IMR-90 (cell line): ENCODE measurements at regions not wholly inside any gene's neighbourhood (a gene's known extent, or its start where the extent isn't known, plus 50 kb on each side); places are given as distances from the start of the nearest gene placed in this dataset.
A peak's percentile ranks its signal among the peaks of the same experiment; 100 is the strongest.

Experiments used
- ATAC-seq: fragments of 200-7000 bp; cut with Tn5 transposase; 2 replicates; pipeline ENCODE4 v1.9.1; 2020; ENCODE audit warnings: low read depth, mild to moderate bottlenecking, moderate library complexity
- BruUV-seq: library from RNA; stranded (reverse); fragments of 400-500 nt; replicated peaks from 2 replicates; lab custom pipeline; 2021; lab: Mats Ljungman, UMichigan
- CTCF ChIA-PET: fragments of 300-600 bp; formaldehyde crosslinking; extraction: SDS; loops from one replicate; lab custom pipeline; 2021; ENCODE audit warnings: antibody characterized with exemption; lab: Yijun Ruan, JAX
- POLR2A ChIA-PET: fragments of 300-600 bp; sonication (Branson Sonifier 250); formaldehyde crosslinking; loops from one replicate; lab custom pipeline; 2022; ENCODE audit warnings: antibody characterized with exemption; ENCODE audit not compliant: unreplicated experiment; lab: Charles Lee
- DNase-seq: peaks from one replicate; pipeline ENCODE4 v3.0.0; 2013
- H2AFZ ChIP-seq: replicated peaks from 2 replicates; pipeline ENCODE3; 2013; ENCODE audit warnings: low read length, mild to moderate bottlenecking; ENCODE audit not compliant: poor library complexity
- H2AK5ac ChIP-seq: 2 replicates; pipeline ENCODE4 v1.6.1; 2013; ENCODE audit warnings: low read depth, low read length, inconsistent platforms
- H2AK9ac ChIP-seq: replicated peaks from 2 replicates; pipeline ENCODE3; 2013; ENCODE audit warnings: mild to moderate bottlenecking, low read depth, low read length, moderate library complexity; ENCODE audit not compliant: poor library complexity
- H2BK120ac ChIP-seq: 2 replicates; pipeline ENCODE4 v1.6.1; 2013; ENCODE audit warnings: low read depth, low read length, inconsistent platforms
- H2BK15ac ChIP-seq: 3 replicates; pipeline ENCODE4 v1.6.1; 2013; ENCODE audit warnings: low read depth, low read length, inconsistent platforms
- H2BK20ac ChIP-seq: 2 replicates; pipeline ENCODE4 v1.6.1; 2013; ENCODE audit warnings: low read depth, mild to moderate bottlenecking, inconsistent platforms, low read length, moderate library complexity
- H2BK5ac ChIP-seq: 2 replicates; pipeline ENCODE4 v1.6.1; 2013; ENCODE audit warnings: mild to moderate bottlenecking, low read depth, low read length, inconsistent platforms; ENCODE audit not compliant: poor library complexity, severe bottlenecking
- H3K14ac ChIP-seq: replicated peaks from 2 replicates; pipeline ENCODE4 v1.6.1; 2013; ENCODE audit warnings: low read depth, low read length, inconsistent platforms
- H3K18ac ChIP-seq: 2 replicates; pipeline ENCODE4 v1.6.1; 2013; ENCODE audit warnings: low read depth, low read length, control low read depth
- H3K23ac ChIP-seq: 2 replicates; pipeline ENCODE4 v1.6.1; 2013; ENCODE audit warnings: low read depth, low read length, inconsistent platforms
- H3K27ac ChIP-seq: 2 replicates; pipeline ENCODE4 v1.5.1; 2013; ENCODE audit warnings: mild to moderate bottlenecking, control low read depth, low read length; ENCODE audit not compliant: insufficient read depth
- H3K27me3 ChIP-seq: 2 replicates; pipeline ENCODE4 v1.6.1; 2013; ENCODE audit warnings: low read length; ENCODE audit not compliant: control insufficient read depth, insufficient read depth
- H3K36me3 ChIP-seq: 2 replicates; pipeline ENCODE4 v1.6.1; 2013; ENCODE audit warnings: low read length, mixed read lengths; ENCODE audit not compliant: control insufficient read depth, insufficient read depth
- H3K4ac ChIP-seq: 2 replicates; pipeline ENCODE4 v1.6.1; 2013; ENCODE audit warnings: low read depth, low read length, inconsistent platforms
- H3K4me1 ChIP-seq: 2 replicates; pipeline ENCODE4 v1.6.1; 2013; ENCODE audit warnings: low read length, mixed read lengths; ENCODE audit not compliant: control insufficient read depth, insufficient read depth
- H3K4me2 ChIP-seq: 2 replicates; pipeline ENCODE4 v1.6.1; 2013; ENCODE audit warnings: low read depth, mild to moderate bottlenecking, control low read depth, low read length, moderate library complexity
- H3K4me3 ChIP-seq: 2 replicates; pipeline ENCODE4 v1.5.1; 2013; ENCODE audit warnings: low read depth, mild to moderate bottlenecking, control low read depth, low read length, moderate library complexity; ENCODE audit not compliant: insufficient read depth
- H3K56ac ChIP-seq: 2 replicates; pipeline ENCODE4 v1.6.1; 2013; ENCODE audit warnings: low read length, inconsistent platforms; ENCODE audit not compliant: insufficient read depth; ENCODE audit errors: extremely low read depth
- H3K79me1 ChIP-seq, 2 experiments: 2 replicates each; pipeline ENCODE4 v1.6.1; 2013; ENCODE audit warnings: low read length in 2 of 2, inconsistent platforms in 1 of 2, low read depth in 1 of 2
- H3K9ac ChIP-seq: 2 replicates; pipeline ENCODE4 v1.6.1; 2013; ENCODE audit warnings: low read depth, low read length, control low read depth
- H3K9me1 ChIP-seq: 2 replicates; pipeline ENCODE4 v1.6.1; 2013; ENCODE audit warnings: low read length, inconsistent platforms; ENCODE audit not compliant: insufficient read depth
- H3K9me3 ChIP-seq: 2 replicates; pipeline ENCODE4 v1.6.1; 2013; ENCODE audit warnings: low read length; ENCODE audit not compliant: control insufficient read depth, insufficient read depth
- H4K20me1 ChIP-seq: 2 replicates; pipeline ENCODE4 v1.6.1; 2013; ENCODE audit warnings: low read length, inconsistent platforms; ENCODE audit not compliant: insufficient read depth
- H4K5ac ChIP-seq: 2 replicates; pipeline ENCODE4 v1.6.1; 2013; ENCODE audit warnings: mild to moderate bottlenecking, low read depth, low read length, control low read depth
- H4K8ac ChIP-seq, 2 experiments: 2 replicates each; pipeline ENCODE4 v1.6.1; 2013; ENCODE audit warnings: low read depth in 2 of 2, low read length in 2 of 2, control low read depth in 1 of 2, inconsistent platforms in 1 of 2
- H4K91ac ChIP-seq: 2 replicates; pipeline ENCODE4 v1.6.1; 2013; ENCODE audit warnings: low read depth, low read length, inconsistent platforms; ENCODE audit not compliant: insufficient read depth
- BHLHE40 ChIP-seq: fragments of 150-350 bp; IDR thresholded peaks from 2 replicates; pipeline ENCODE4 v1.6.1; 2016; ENCODE audit warnings: mild to moderate bottlenecking, low read depth, low read length
- CEBPB ChIP-seq: IDR thresholded peaks from 2 replicates; pipeline ENCODE4 v1.6.1; 2012; ENCODE audit warnings: low read depth, low read length, improper control_type of control experiment
- CHD1 ChIP-seq: IDR thresholded peaks from 2 replicates; pipeline ENCODE4 v1.6.1; 2012; ENCODE audit warnings: low read depth, low read length, improper control_type of control experiment
- FOS ChIP-seq: fragments of 150-350 bp; IDR thresholded peaks from 2 replicates; pipeline ENCODE4 v1.6.1; 2016; ENCODE audit warnings: low read depth, low read length
- MAFK ChIP-seq: IDR thresholded peaks from 2 replicates; pipeline ENCODE4 v1.6.1; 2012; ENCODE audit warnings: low read depth, low read length, improper control_type of control experiment
- NFE2L2 ChIP-seq: fragments of 150-350 bp; IDR thresholded peaks from 2 replicates; pipeline ENCODE4 v1.6.1; 2016; ENCODE audit warnings: low read depth, mild to moderate bottlenecking, low read length
- POLR2A ChIP-seq: IDR thresholded peaks from 2 replicates; pipeline ENCODE4 v1.6.1; 2012; ENCODE audit warnings: mild to moderate bottlenecking, low read depth, low read length
- RAD21 ChIP-seq: IDR thresholded peaks from 2 replicates; pipeline ENCODE4 v1.6.1; 2012; ENCODE audit warnings: low read length, improper control_type of control experiment
- RCOR1 ChIP-seq: IDR thresholded peaks from 2 replicates; pipeline ENCODE4 v1.6.1; 2012; ENCODE audit warnings: mild to moderate bottlenecking, low read length, improper control_type of control experiment; ENCODE audit not compliant: insufficient replicate concordance
- RFX5 ChIP-seq: IDR thresholded peaks from 2 replicates; pipeline ENCODE4 v1.8.0; 2012; ENCODE audit warnings: low read depth, mild to moderate bottlenecking, low read length, moderate library complexity
- USF2 ChIP-seq: fragments of 150-350 bp; IDR thresholded peaks from 2 replicates; pipeline ENCODE4 v1.6.1; 2017; ENCODE audit warnings: mild to moderate bottlenecking, antibody characterized with exemption, low read length, low read depth
- WGBS, 2 experiments: methylation state at CpG; one replicate each; pipeline versions ENCODE4 v1.1.5 to v1.1.7; 2013; ENCODE audit warnings: missing lambda C conversion rate in 2 of 2; ENCODE audit not compliant: insufficient read length in 1 of 2; ENCODE audit errors: extremely low coverage in 2 of 2; 5-methylcytosine and 5-hydroxymethylcytosine counted together
- dilution Hi-C: fragments of 300-500 bp; cut with HindIII; formaldehyde crosslinking; loops from one replicate; pipeline ENCODE4 v1.14.3; 2018; ENCODE audit warnings: low sequenced_read_pairs; ENCODE audit not compliant: unreplicated experiment
- in situ Hi-C: fragments of 300-500 bp; cut with MboI; formaldehyde crosslinking; loops from 3 replicates; pipeline ENCODE4 v1.14.3; 2019; ENCODE audit warnings: low sequenced_read_pairs, inconsistent platforms, mixed read lengths
- intact Hi-C: fragments of 100-400 bp; cut with micrococcal nuclease; formaldehyde crosslinking; loops from 2 replicates; pipeline ENCODE4 v1.10.0; 2022

DNA sequence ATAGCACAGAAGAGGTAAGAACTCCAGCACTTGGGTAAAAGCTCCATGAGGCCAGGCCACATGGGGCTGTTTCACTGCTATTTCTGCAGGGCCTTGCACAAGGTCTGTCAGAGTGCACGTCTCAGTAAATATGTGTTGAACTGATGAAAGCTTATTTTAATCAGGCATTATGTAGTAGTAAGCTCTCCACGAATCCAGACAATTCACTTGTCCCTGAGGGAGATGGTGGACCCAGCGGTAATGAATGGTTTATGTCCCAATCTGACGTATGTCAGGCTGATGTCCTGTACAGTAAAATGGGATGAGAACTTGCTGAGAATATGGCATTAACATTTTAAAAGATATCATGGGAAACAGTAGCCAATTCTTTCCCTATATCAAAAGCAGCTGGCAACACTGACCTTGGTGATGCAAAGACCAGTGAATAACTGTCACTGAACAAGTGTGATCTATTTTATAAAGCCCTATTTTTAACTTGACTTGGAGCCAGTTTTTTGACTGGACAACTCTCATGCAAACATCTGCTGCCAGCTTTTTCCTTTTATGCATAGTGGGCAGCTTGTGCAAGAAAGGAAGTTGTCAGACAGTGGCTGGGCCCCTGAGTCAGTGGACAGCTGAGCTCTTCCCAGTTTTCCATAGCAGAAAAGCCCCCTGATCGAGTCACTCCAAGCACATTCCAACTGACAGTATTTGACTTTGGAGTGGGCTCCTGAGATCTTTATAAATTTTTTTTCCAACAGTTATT, 519.8 kb upstream of the MDFIC2 start:
- 90% methylated on average over 2 of the region's 5 CpGs; no CpG with 5 or more reads in 1 of the 2 experiments for WGBS, 2 experiments
- Histone ChIP-seq H4K5ac (peak overlapping the region; percentile 10; the same call in 1 of the 2 replicates), H3K14ac (peak overlapping the region; percentile 66; the same call in 1 of the 2 replicates), H3K9me3 (no peaks in the 10 kb centered on the region), H4K20me1 (no peaks in the 10 kb centered on the region), H3K4ac (peak overlapping the region; percentile 61), H3K56ac (no peak overlapping the region), H3K23ac (no peak overlapping the region), H3K4me1 (peaks cover 11% of the 10 kb centered on the region), H3K18ac (peak overlapping the region; percentile 64; the same call in 1 of the 2 replicates), H2AK5ac (peak overlapping the region; percentile 44), H2BK5ac (peak overlapping the region; percentile 43), H2BK120ac (peak overlapping the region; percentile 61), H2BK20ac (peak overlapping the region; percentile 28; the same call in 1 of the 2 replicates), H3K9me1 (peaks cover 8% of the 10 kb centered on the region; the same call in 1 of the 2 replicates), H2AK9ac (no peak overlapping the region), H3K36me3 (no peaks in the 10 kb centered on the region), H2BK15ac (peak overlapping the region; percentile 36; the same call in 1 of the 3 replicates), H4K91ac (peak overlapping the region; percentile 35; the same call in 1 of the 2 replicates), H3K9ac (no peak overlapping the region), H3K4me3 (no peak overlapping the region), H3K27ac (no peak overlapping the region), H3K79me1 (no peaks in the 10 kb centered on the region), H2AFZ (no peak overlapping the region), H3K4me2 (peak overlapping the region; percentile 7; the same call in 1 of the 2 replicates), H3K27me3 (no peaks in the 10 kb centered on the region), H4K8ac (peak overlapping the region; percentile 48 to 65; a peak in 3 of 4 replicates)
- DNase-seq: peak; percentile 86
- CTCF ChIA-PET: interaction anchor here (0.6 kb wide), 1 partner anchor 112 kb away, joined by 3 read pairs; no protein-coding TSS in a partner anchor
- POLR2A ChIA-PET: no interaction called here
- TF ChIP-seq MAFK: peak; percentile 63
- no peak for TF ChIP-seq RCOR1
- TF ChIP-seq USF2: no peak
- peak; percentile 92 for TF ChIP-seq CEBPB
- no peak for TF ChIP-seq RAD21
- no peak for TF ChIP-seq CHD1
- TF ChIP-seq FOS: no peak
- TF ChIP-seq POLR2A: no peak
- no peak for TF ChIP-seq BHLHE40
- no peak for TF ChIP-seq RFX5
- no peak; the same call in 1 of the 2 replicates for TF ChIP-seq NFE2L2
- ATAC-seq: peak; percentile 66
- in situ Hi-C loops: no loop called here
- dilution Hi-C loops: no loop called here
- no TSS peak for BruUV-seq
- intact Hi-C loops: no loop called here
